ENCODE measurements at regions not wholly inside any gene's neighbourhood (a gene's known extent, or its start where the extent isn't known, plus 50 kb on each side); places are given as distances from the start of the nearest gene placed in this dataset.
A peak's percentile ranks its signal among the peaks of the same experiment; 100 is the strongest.

- H3K4me3 ChIP-seq (replicated peaks; ENCODE audit: low read depth, low read length): no peak overlapping the region
- H3K36me3 ChIP-seq (ENCODE audit: control insufficient read depth, insufficient read depth, low read length): no peaks in the 10 kb centered on the region
- H3K27me3 ChIP-seq (replicated peaks; ENCODE audit: control insufficient read depth, insufficient read depth, low read length): no peaks in the 10 kb centered on the region
- TF ChIP-seq CTCF (IDR thresholded peaks at IDR 0.05; ENCODE audit: insufficient read depth, low read length, poor library complexity, severe bottlenecking): no peak
- no peak for DNase-seq (ENCODE audit: extremely low read depth, insufficient read length)
Observed at GRCh38 chr3:189040656-189041335, 131.0 kb upstream of the TPRG1 start.

- Histone ChIP-seq H3K36me3 (ENCODE audit: control insufficient read depth, insufficient read depth, low read length) (no peaks in the 10 kb centered on the region), H3K27me3 (replicated peaks; ENCODE audit: control insufficient read depth, insufficient read depth, low read length) (no peaks in the 10 kb centered on the region), H3K4me3 (replicated peaks; ENCODE audit: low read depth, low read length) (no peak overlapping the region)
- peak; percentile 24 for DNase-seq (ENCODE audit: extremely low read depth, insufficient read length)
- peak; percentile 75 for TF ChIP-seq CTCF (IDR thresholded peaks at IDR 0.05; ENCODE audit: insufficient read depth, low read length, poor library complexity, severe bottlenecking)
Observed at GRCh38 chr3:189041482-189042090, 130.2 kb upstream of the TPRG1 start.

GRCh38 chr3:189042832-189043231, 128.9 kb upstream of the TPRG1 start:
- DNase-seq (ENCODE audit: extremely low read depth, insufficient read length): no peak
- no peak for TF ChIP-seq CTCF (IDR thresholded peaks at IDR 0.05; ENCODE audit: insufficient read depth, low read length, poor library complexity, severe bottlenecking)
- Histone ChIP-seq H3K27me3 (replicated peaks; ENCODE audit: control insufficient read depth, insufficient read depth, low read length) (no peaks in the 10 kb centered on the region), H3K36me3 (ENCODE audit: control insufficient read depth, insufficient read depth, low read length) (no peaks in the 10 kb centered on the region), H3K4me3 (replicated peaks; ENCODE audit: low read depth, low read length) (no peak overlapping the region)

- DNase-seq (ENCODE audit: extremely low read depth, insufficient read length): no peak
- peak; percentile 36 for TF ChIP-seq CTCF (IDR thresholded peaks at IDR 0.05; ENCODE audit: insufficient read depth, low read length, poor library complexity, severe bottlenecking)
- Histone ChIP-seq H3K4me3 (replicated peaks; ENCODE audit: low read depth, low read length) (no peak overlapping the region), H3K36me3 (ENCODE audit: control insufficient read depth, insufficient read depth, low read length) (no peaks in the 10 kb centered on the region), H3K27me3 (replicated peaks; ENCODE audit: control insufficient read depth, insufficient read depth, low read length) (no peaks in the 10 kb centered on the region; the same call in 1 of the 2 replicates)
Observed at GRCh38 chr3:189049458-189050236, 122.1 kb upstream of the TPRG1 start.

GRCh38 chr3:189053322-189053721, 118.4 kb upstream of the TPRG1 start:
- H3K36me3 ChIP-seq (ENCODE audit: control insufficient read depth, insufficient read depth, low read length): no peaks in the 10 kb centered on the region
- no peaks in the 10 kb centered on the region; the same call in 1 of the 2 replicates for H3K27me3 ChIP-seq (replicated peaks; ENCODE audit: control insufficient read depth, insufficient read depth, low read length)
- no peak for TF ChIP-seq CTCF (IDR thresholded peaks at IDR 0.05; ENCODE audit: insufficient read depth, low read length, poor library complexity, severe bottlenecking)
- no peak for DNase-seq (ENCODE audit: extremely low read depth, insufficient read length)
- no peak overlapping the region for H3K4me3 ChIP-seq (replicated peaks; ENCODE audit: low read depth, low read length)
